ENCODE measurements at regions not wholly inside any gene's neighbourhood (a gene's known extent, or its start where the extent isn't known, plus 50 kb on each side); places are given as distances from the start of the nearest gene placed in this dataset.

- no TSS peak for BruUV-seq (replicated peaks)
- H3K4me1 ChIP-seq (ENCODE audit: insufficient read depth, low read length, poor library complexity, severe bottlenecking): no peaks in the 10 kb centered on the region
- ChIA-PET CTCF (ENCODE audit: unreplicated experiment) (no interaction called here), POLR2A (no interaction called here)
- H3K4me2 ChIP-seq (ENCODE audit: low read length): no peak overlapping the region
- H3K36me3 ChIP-seq (ENCODE audit: insufficient read depth, low read length): no peaks in the 10 kb centered on the region
- 0 out of 2 replicates have a peak, but pooled peaks cover 7% of the 10 kb centered on the region for H3K9me3 ChIP-seq (ENCODE audit: low read length)
- no peak overlapping the region for H2AFZ ChIP-seq (ENCODE audit: low read length)
- intact Hi-C loops (cut with micrococcal nuclease; ENCODE audit: unreplicated experiment): no loop called here
- no peak overlapping the region for H3K27ac ChIP-seq (ENCODE audit: low read depth, low read length, poor library complexity, severe bottlenecking)
- TF ChIP-seq, protein P1, sequence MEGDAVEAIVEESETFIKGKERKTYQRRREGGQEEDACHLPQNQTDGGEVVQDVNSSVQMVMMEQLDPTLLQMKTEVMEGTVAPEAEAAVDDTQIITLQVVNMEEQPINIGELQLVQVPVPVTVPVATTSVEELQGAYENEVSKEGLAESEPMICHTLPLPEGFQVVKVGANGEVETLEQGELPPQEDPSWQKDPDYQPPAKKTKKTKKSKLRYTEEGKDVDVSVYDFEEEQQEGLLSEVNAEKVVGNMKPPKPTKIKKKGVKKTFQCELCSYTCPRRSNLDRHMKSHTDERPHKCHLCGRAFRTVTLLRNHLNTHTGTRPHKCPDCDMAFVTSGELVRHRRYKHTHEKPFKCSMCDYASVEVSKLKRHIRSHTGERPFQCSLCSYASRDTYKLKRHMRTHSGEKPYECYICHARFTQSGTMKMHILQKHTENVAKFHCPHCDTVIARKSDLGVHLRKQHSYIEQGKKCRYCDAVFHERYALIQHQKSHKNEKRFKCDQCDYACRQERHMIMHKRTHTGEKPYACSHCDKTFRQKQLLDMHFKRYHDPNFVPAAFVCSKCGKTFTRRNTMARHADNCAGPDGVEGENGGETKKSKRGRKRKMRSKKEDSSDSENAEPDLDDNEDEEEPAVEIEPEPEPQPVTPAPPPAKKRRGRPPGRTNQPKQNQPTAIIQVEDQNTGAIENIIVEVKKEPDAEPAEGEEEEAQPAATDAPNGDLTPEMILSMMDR (conservative IDR thresholded peaks at IDR 0.05; ENCODE audit: low read length): no peak
- no peak for TF ChIP-seq EZH2phosphoT487 (IDR thresholded peaks at IDR 0.05; ENCODE audit: borderline replicate concordance, low read depth, low read length)
- DNase-seq (ENCODE audit: low spot score): no peak
- no peaks in the 10 kb centered on the region for H4K20me1 ChIP-seq (ENCODE audit: insufficient read depth, low read length)
- no peak overlapping the region for H3K4me3 ChIP-seq (ENCODE audit: low read depth, low read length, poor library complexity, severe bottlenecking)
- no peaks in the 10 kb centered on the region for H3K79me2 ChIP-seq (ENCODE audit: insufficient read depth, low read depth, low read length)
- H3K9me2 ChIP-seq (ENCODE audit: insufficient read depth, low read length): no peaks in the 10 kb centered on the region
These were observed 1153.5 kb upstream of the TMPRSS15 start for GRCh38 chr21:19557046-19557445.

GRCh38 chr21:19557488-19557887 lies 1153.9 kb upstream of the TMPRSS15 start:
- no peak overlapping the region for H3K4me3 ChIP-seq (ENCODE audit: low read depth, low read length, poor library complexity, severe bottlenecking)
- intact Hi-C loops (cut with micrococcal nuclease; ENCODE audit: unreplicated experiment): no loop called here
- no peaks in the 10 kb centered on the region for H3K36me3 ChIP-seq (ENCODE audit: insufficient read depth, low read length)
- ChIA-PET POLR2A (no interaction called here), CTCF (ENCODE audit: unreplicated experiment) (no interaction called here)
- no TSS peak for BruUV-seq (replicated peaks)
- TF ChIP-seq, protein P1 (conservative IDR thresholded peaks at IDR 0.05; ENCODE audit: low read length): no peak
- TF ChIP-seq EZH2phosphoT487 (IDR thresholded peaks at IDR 0.05; ENCODE audit: borderline replicate concordance, low read depth, low read length): no peak
- H4K20me1 ChIP-seq (ENCODE audit: insufficient read depth, low read length): no peaks in the 10 kb centered on the region
- H3K9me2 ChIP-seq (ENCODE audit: insufficient read depth, low read length): no peaks in the 10 kb centered on the region
- H2AFZ ChIP-seq (ENCODE audit: low read length): no peak overlapping the region
- 0 out of 2 replicates have a peak, but pooled peaks cover 11% of the 10 kb centered on the region for H3K9me3 ChIP-seq (ENCODE audit: low read length)
- no peaks in the 10 kb centered on the region for H3K79me2 ChIP-seq (ENCODE audit: insufficient read depth, low read depth, low read length)
- no peak overlapping the region for H3K4me2 ChIP-seq (ENCODE audit: low read length)
- no peak for DNase-seq (ENCODE audit: low spot score)
- no peaks in the 10 kb centered on the region for H3K4me1 ChIP-seq (ENCODE audit: insufficient read depth, low read length, poor library complexity, severe bottlenecking)
- no peak overlapping the region for H3K27ac ChIP-seq (ENCODE audit: low read depth, low read length, poor library complexity, severe bottlenecking)

- Histone ChIP-seq H3K4me1 (ENCODE audit: insufficient read depth, low read length, poor library complexity, severe bottlenecking) (no peaks in the 10 kb centered on the region), H2AFZ (ENCODE audit: low read length) (no peak overlapping the region), H3K9me3 (ENCODE audit: low read length) (peaks cover 26% of the 10 kb centered on the region; the same call in 1 of the 2 replicates), H4K20me1 (ENCODE audit: insufficient read depth, low read length) (no peaks in the 10 kb centered on the region), H3K4me2 (ENCODE audit: low read length) (no peak overlapping the region), H3K27ac (ENCODE audit: low read depth, low read length, poor library complexity, severe bottlenecking) (no peak overlapping the region), H3K9me2 (ENCODE audit: insufficient read depth, low read length) (no peaks in the 10 kb centered on the region), H3K79me2 (ENCODE audit: insufficient read depth, low read depth, low read length) (no peaks in the 10 kb centered on the region), H3K4me3 (ENCODE audit: low read depth, low read length, poor library complexity, severe bottlenecking) (no peak overlapping the region), H3K36me3 (ENCODE audit: insufficient read depth, low read length) (no peaks in the 10 kb centered on the region)
- TF ChIP-seq, protein P1 (conservative IDR thresholded peaks at IDR 0.05; ENCODE audit: low read length): no peak
- no peak for TF ChIP-seq EZH2phosphoT487 (IDR thresholded peaks at IDR 0.05; ENCODE audit: borderline replicate concordance, low read depth, low read length)
- DNase-seq (ENCODE audit: low spot score): no peak
- CTCF ChIA-PET (ENCODE audit: unreplicated experiment): no interaction called here
- intact Hi-C loops (cut with micrococcal nuclease; ENCODE audit: unreplicated experiment): no loop called here
- POLR2A ChIA-PET: no interaction called here
- BruUV-seq (replicated peaks): no TSS peak
These were observed 1162.0 kb upstream of the TMPRSS15 start for GRCh38 chr21:19565587-19565986.

Data from OCI-LY7 (cell line).